DOHH2 (cell line): ENCODE measurements at regions not wholly inside any gene's neighbourhood (a gene's known extent, or its start where the extent isn't known, plus 50 kb on each side); places are given as distances from the start of the nearest gene placed in this dataset.

Experiments
- H3F3A ChIP-seq: fragments of 200-600 bp; sonication (generic), shearing (Covaris generic); 2 replicates; pipeline ENCODE4 v1.6.0; 2016; ENCODE audit warnings: antibody characterized with exemption, mild to moderate bottlenecking; ENCODE audit not compliant: control insufficient read depth, insufficient read depth
- H3K27ac ChIP-seq: fragments of 200-600 bp; sonication (generic); 2 replicates; pipeline ENCODE4 v1.5.1; 2014; ENCODE audit warnings: low read depth, mild to moderate bottlenecking, low read length, moderate library complexity
- H3K27me3 ChIP-seq: fragments of 200-600 bp; sonication (generic); 2 replicates; pipeline ENCODE4 v1.6.1; 2014; ENCODE audit warnings: mild to moderate bottlenecking, low read length, mixed read lengths; ENCODE audit not compliant: control insufficient read depth
- H3K36me3 ChIP-seq: fragments of 200-600 bp; sonication (generic); 2 replicates; pipeline ENCODE4 v1.6.1; 2014; ENCODE audit warnings: mild to moderate bottlenecking, low read length, moderate library complexity, mixed read lengths; ENCODE audit not compliant: control insufficient read depth
- H3K4me1 ChIP-seq: fragments of 200-600 bp; sonication (generic); 2 replicates; pipeline ENCODE4 v1.6.1; 2014; ENCODE audit warnings: mild to moderate bottlenecking, low read length, mixed read lengths; ENCODE audit not compliant: control insufficient read depth
- H3K4me2 ChIP-seq: fragments of 200-600 bp; sonication (generic); 2 replicates; pipeline ENCODE4 v1.6.0; 2014; ENCODE audit warnings: mild to moderate bottlenecking, low read length, moderate library complexity
- H3K4me3 ChIP-seq: fragments of 200-600 bp; sonication (generic); 2 replicates; pipeline ENCODE4 v1.5.1; 2014; ENCODE audit warnings: mild to moderate bottlenecking, low read length, mixed read lengths
- H3K79me2 ChIP-seq: fragments of 200-600 bp; sonication (generic); 2 replicates; pipeline ENCODE4 v1.6.1; 2014; ENCODE audit warnings: mild to moderate bottlenecking, low read length, mixed read lengths; ENCODE audit not compliant: control insufficient read depth
- H3K9me2 ChIP-seq: fragments of 200-600 bp; sonication (generic); replicated peaks from 2 replicates; pipeline ENCODE4 v1.6.1; 2014; ENCODE audit warnings: mild to moderate bottlenecking, low read length, mixed read lengths; ENCODE audit not compliant: control insufficient read depth
- H3K9me3 ChIP-seq: fragments of 200-600 bp; sonication (generic); 2 replicates; pipeline ENCODE4 v1.6.1; 2014; ENCODE audit warnings: antibody characterized with exemption, low read length, mixed read lengths; ENCODE audit not compliant: control insufficient read depth, insufficient read depth
- H4K20me1 ChIP-seq: fragments of 200-600 bp; sonication (generic); 2 replicates; pipeline ENCODE4 v1.6.0; 2014; ENCODE audit warnings: low read depth, mild to moderate bottlenecking, antibody characterized with exemption, low read length, moderate library complexity; ENCODE audit not compliant: control insufficient read depth, insufficient read depth
- CTCF ChIP-seq: fragments of 200-600 bp; sonication (generic); IDR thresholded peaks from one replicate; pipeline ENCODE4 v1.5.1; 2014; ENCODE audit warnings: antibody characterized with exemption, mild to moderate bottlenecking, low read depth, low read length; ENCODE audit not compliant: poor library complexity, severe bottlenecking
- EZH2phosphoT487 ChIP-seq: fragments of 200-600 bp; sonication (generic); IDR thresholded peaks from 2 replicates; pipeline ENCODE4 v1.6.1; 2017; ENCODE audit warnings: borderline replicate concordance, mild to moderate bottlenecking, antibody characterized with exemption, low read length, moderate library complexity, mixed read lengths

GRCh38 chr3:10620833-10621082, 115.4 kb upstream of the ATP2B2 start:
- H3K27me3 ChIP-seq: peaks cover 2% of the 10 kb centered on the region; the same call in 1 of the 2 replicates

GRCh38 chr3:10623578-10624275, 118.3 kb upstream of the ATP2B2 start:
- no peaks in the 10 kb centered on the region for H4K20me1 ChIP-seq
- no peak overlapping the region for H3K27ac ChIP-seq
- H3K4me2 ChIP-seq: no peak overlapping the region
- H3K36me3 ChIP-seq: no peaks in the 10 kb centered on the region
- H3K27me3 ChIP-seq: no peaks in the 10 kb centered on the region
- no peak overlapping the region for H3K4me3 ChIP-seq
- TF ChIP-seq CTCF: no peak
- TF ChIP-seq EZH2phosphoT487: no peak
- no peaks in the 10 kb centered on the region for H3K9me3 ChIP-seq
- H3F3A ChIP-seq: no peaks in the 10 kb centered on the region
- no peaks in the 10 kb centered on the region for H3K79me2 ChIP-seq
- no peaks in the 10 kb centered on the region for H3K9me2 ChIP-seq
- H3K4me1 ChIP-seq: no peaks in the 10 kb centered on the region

More at GRCh38 chr3:10620833-10621082, 115.4 kb upstream of the ATP2B2 start:
- Histone ChIP-seq H3K4me2 (no peak overlapping the region), H4K20me1 (no peaks in the 10 kb centered on the region), H3K4me1 (no peaks in the 10 kb centered on the region), H3K27ac (no peak overlapping the region), H3K4me3 (no peak overlapping the region), H3K36me3 (no peaks in the 10 kb centered on the region), H3K79me2 (no peaks in the 10 kb centered on the region), H3K9me2 (no peaks in the 10 kb centered on the region), H3F3A (no peaks in the 10 kb centered on the region), H3K9me3 (no peaks in the 10 kb centered on the region)
- TF ChIP-seq EZH2phosphoT487 (no peak), CTCF (no peak)

GRCh38 chr3:10625323-10625722, 119.9 kb upstream of the ATP2B2 start:
- Histone ChIP-seq H3K4me3 (no peak overlapping the region), H3K9me2 (no peaks in the 10 kb centered on the region), H3K4me1 (no peaks in the 10 kb centered on the region), H3K9me3 (no peaks in the 10 kb centered on the region), H3F3A (no peaks in the 10 kb centered on the region), H3K27me3 (no peaks in the 10 kb centered on the region), H3K4me2 (no peak overlapping the region), H3K79me2 (no peaks in the 10 kb centered on the region), H3K36me3 (no peaks in the 10 kb centered on the region), H4K20me1 (no peaks in the 10 kb centered on the region), H3K27ac (no peak overlapping the region)
- TF ChIP-seq CTCF (no peak), EZH2phosphoT487 (no peak)
